ENCODE measurements at regions not wholly inside any gene's neighbourhood (a gene's known extent, or its start where the extent isn't known, plus 50 kb on each side); places are given as distances from the start of the nearest gene placed in this dataset.

- BruUV-seq (replicated peaks), result no TSS peak
- CTCF ChIA-PET, result no interaction called here
These were observed 81.8 kb downstream of the NFKBIZ start for GRCh38 chr3:101931081-101931480.

GRCh38 chr3:101932326-101933068, 83.2 kb downstream of the NFKBIZ start:
- H3K4me3 ChIP-seq (ENCODE audit: low read depth, low read length), result no peak overlapping the region
- H3K4me3 Mint-ChIP-seq (ENCODE audit: unreplicated experiment), result no peak overlapping the region
- H3K27ac Mint-ChIP-seq (ENCODE audit: unreplicated experiment), result no peak overlapping the region
- DNase-seq, result no peak
- CTCF ChIA-PET, result no interaction called here
- H3K36me3 ChIP-seq (ENCODE audit: control insufficient read depth, insufficient read depth, low read length), result no peaks in the 10 kb centered on the region
- H3K4me1 Mint-ChIP-seq (ENCODE audit: low read depth, unreplicated experiment), result no peaks in the 10 kb centered on the region
- H3K9me3 ChIP-seq, result no peaks in the 10 kb centered on the region
- intact Hi-C loops (cut with micrococcal nuclease; ENCODE audit: unreplicated experiment), result no loop called here
- POLR2A ChIA-PET, result no interaction called here
- no peaks in the 10 kb centered on the region for H3K27me3 ChIP-seq (replicated peaks; ENCODE audit: control insufficient read depth, insufficient read depth, low read length)
- no peaks in the 10 kb centered on the region for H3K27me3 Mint-ChIP-seq (ENCODE audit: insufficient read depth, unreplicated experiment)
- no TSS peak for BruUV-seq (replicated peaks)
- no peaks in the 10 kb centered on the region for H3K9me3 Mint-ChIP-seq (ENCODE audit: unreplicated experiment)
- no peaks in the 10 kb centered on the region for H3K36me3 Mint-ChIP-seq (ENCODE audit: insufficient read depth, unreplicated experiment)
- no peaks in the 10 kb centered on the region for H3K4me1 ChIP-seq
- no peak for TF ChIP-seq CTCF (IDR thresholded peaks at IDR 0.05; ENCODE audit: insufficient read depth in 1 of 2, low read depth in 1 of 2, low read length in 1 of 2, severe bottlenecking in 1 of 2, unreplicated experiment in 1 of 2)

More at GRCh38 chr3:101931081-101931480, 81.8 kb downstream of the NFKBIZ start:
- intact Hi-C loops (cut with micrococcal nuclease; ENCODE audit: unreplicated experiment), result no loop called here
- Mint-ChIP-seq H3K36me3 (ENCODE audit: insufficient read depth, unreplicated experiment) (no peaks in the 10 kb centered on the region), H3K4me1 (ENCODE audit: low read depth, unreplicated experiment) (no peaks in the 10 kb centered on the region), H3K27me3 (ENCODE audit: insufficient read depth, unreplicated experiment) (no peaks in the 10 kb centered on the region), H3K4me3 (ENCODE audit: unreplicated experiment) (no peak overlapping the region), H3K9me3 (ENCODE audit: unreplicated experiment) (no peaks in the 10 kb centered on the region), H3K27ac (ENCODE audit: unreplicated experiment) (no peak overlapping the region)
- TF ChIP-seq CTCF (IDR thresholded peaks at IDR 0.05; ENCODE audit: insufficient read depth in 1 of 2, low read depth in 1 of 2, low read length in 1 of 2, severe bottlenecking in 1 of 2, unreplicated experiment in 1 of 2), result no peak
- Histone ChIP-seq H3K36me3 (ENCODE audit: control insufficient read depth, insufficient read depth, low read length) (no peaks in the 10 kb centered on the region), H3K27me3 (replicated peaks; ENCODE audit: control insufficient read depth, insufficient read depth, low read length) (no peaks in the 10 kb centered on the region), H3K4me3 (ENCODE audit: low read depth, low read length) (no peak overlapping the region), H3K4me1 (no peaks in the 10 kb centered on the region), H3K9me3 (no peaks in the 10 kb centered on the region)
- DNase-seq, result no peak
- POLR2A ChIA-PET, result no interaction called here

- no peaks in the 10 kb centered on the region for H3K36me3 ChIP-seq (ENCODE audit: control insufficient read depth, insufficient read depth, low read length)
- H3K36me3 Mint-ChIP-seq (ENCODE audit: insufficient read depth, unreplicated experiment), result no peaks in the 10 kb centered on the region
- H3K4me3 ChIP-seq (ENCODE audit: low read depth, low read length), result no peak overlapping the region
- no peaks in the 10 kb centered on the region for H3K27me3 Mint-ChIP-seq (ENCODE audit: insufficient read depth, unreplicated experiment)
- no peak overlapping the region for H3K4me3 Mint-ChIP-seq (ENCODE audit: unreplicated experiment)
- no peaks in the 10 kb centered on the region for H3K27me3 ChIP-seq (replicated peaks; ENCODE audit: control insufficient read depth, insufficient read depth, low read length)
- ChIA-PET POLR2A (no interaction called here), CTCF (no interaction called here)
- no peaks in the 10 kb centered on the region for H3K4me1 ChIP-seq
- no peaks in the 10 kb centered on the region for H3K4me1 Mint-ChIP-seq (ENCODE audit: low read depth, unreplicated experiment)
- no peak overlapping the region for H3K27ac Mint-ChIP-seq (ENCODE audit: unreplicated experiment)
- intact Hi-C loops (cut with micrococcal nuclease; ENCODE audit: unreplicated experiment), result no loop called here
- BruUV-seq (replicated peaks), result no TSS peak
- no peak for TF ChIP-seq CTCF (IDR thresholded peaks at IDR 0.05; ENCODE audit: insufficient read depth in 1 of 2, low read depth in 1 of 2, low read length in 1 of 2, severe bottlenecking in 1 of 2, unreplicated experiment in 1 of 2)
- no peak for DNase-seq
- no peaks in the 10 kb centered on the region for H3K9me3 Mint-ChIP-seq (ENCODE audit: unreplicated experiment)
- no peaks in the 10 kb centered on the region for H3K9me3 ChIP-seq
These were observed 87.4 kb downstream of the NFKBIZ start for GRCh38 chr3:101936419-101937356.

Data from Caco-2 (cell line).